ENCODE measurements at regions not wholly inside any gene's neighbourhood (a gene's known extent, or its start where the extent isn't known, plus 50 kb on each side); places are given as distances from the start of the nearest gene placed in this dataset.

GRCh38 chr2:167875529-167875928 lies 371.9 kb downstream of the STK39 start:
- TF ChIP-seq CTCF (IDR thresholded peaks at IDR 0.05) (no peak), POLR2AphosphoS5 (IDR thresholded peaks at IDR 0.05; ENCODE audit: low read depth, low read length) (no peak), TEAD4 (IDR thresholded peaks at IDR 0.05; ENCODE audit: borderline replicate concordance, insufficient read depth) (no peak), TAF1 (IDR thresholded peaks at IDR 0.05; ENCODE audit: borderline replicate concordance, low read depth, low read length) (no peak), CHD2 (IDR thresholded peaks at IDR 0.05; ENCODE audit: low read length, partially characterized antibody) (no peak)

Measured in SK-N-SH (cell line).